Heart left ventricle (tissue), 16 donors: ENCODE measurements at regions not wholly inside any gene's neighbourhood (a gene's known extent, or its start where the extent isn't known, plus 50 kb on each side); places are given as distances from the start of the nearest gene placed in this dataset.

Experiments used
- ATAC-seq, 4 donors: fragments of 200-7000 bp; cut with Tn5 transposase; one replicate each; pipeline ENCODE4 v1.9.1; 2020 to 2022; ENCODE audit warnings: moderate library complexity in 4 of 4, mild to moderate bottlenecking in 3 of 4, moderate number of reproducible peaks in 1 of 4
- DNase-seq, 5 donors: peaks; one replicate each; pipeline ENCODE4 v3.0.0-alpha.2; 2020
- H3K27ac ChIP-seq, 12 donors: fragments of 200-600 bp; sonication (generic) in 4 of 12; one replicate each; pipeline versions ENCODE4 v1.5.0 to v1.8.0; 2016 to 2022; ENCODE audit warnings: mild to moderate bottlenecking in 2 of 12
- H3K27me3 ChIP-seq, 9 donors: fragments of 200-600 bp; sonication (generic) in 2 of 9; one replicate each; pipeline versions ENCODE4 v1.5.1 to v1.8.0; 2016 to 2022; ENCODE audit warnings: mild to moderate bottlenecking in 3 of 9
- H3K36me3 ChIP-seq, 9 donors: fragments of 200-600 bp; sonication (generic) in 2 of 9; one replicate each; pipeline versions ENCODE4 v1.5.0 to v1.8.0; 2018 to 2022; ENCODE audit warnings: mild to moderate bottlenecking in 2 of 9
- H3K4me1 ChIP-seq, 12 donors: fragments of 200-600 bp; sonication (generic) in 4 of 12; one replicate each; pipeline versions ENCODE4 v1.5.0 to v1.8.0; 2016 to 2022; ENCODE audit warnings: mild to moderate bottlenecking in 3 of 12
- H3K4me3 ChIP-seq, 12 donors: fragments of 200-600 bp; sonication (generic) in 4 of 12; one replicate each; pipeline versions ENCODE4 v1.5.0 to v1.8.0; 2017 to 2022; ENCODE audit warnings: mild to moderate bottlenecking in 9 of 12, moderate library complexity in 4 of 12
- H3K9me3 ChIP-seq, 12 donors: fragments of 200-600 bp; sonication (generic) in 4 of 12; one replicate each; pipeline versions ENCODE4 v1.5.0 to v1.8.0; 2016 to 2022; ENCODE audit warnings: mild to moderate bottlenecking in 1 of 12
- POLR2A ChIP-seq, 2 donors: fragments of 450-650 bp; IDR thresholded peaks; one replicate each; pipeline ENCODE4 v1.6.1; 2017; ENCODE audit warnings: antibody characterized with exemption in 2 of 2, mild to moderate bottlenecking in 2 of 2, moderate library complexity in 2 of 2
- WGBS, 4 donors: extraction: QIAGEN DNeasy Blood & Tissue Kit in 2 of 4; methylation state at CpG; one replicate each; pipeline versions ENCODE4 v1.1.5 to v1.1.7; 2013 to 2018; 5-methylcytosine and 5-hydroxymethylcytosine counted together
- intact Hi-C, 10 donors: fragments of 100-400 bp; cut with DNase I; formaldehyde crosslinking; loops; one replicate each; pipeline versions ENCODE4 v1.11.1 to v1.14.2; 2022
- TF ChIP-seq, protein P1 (sequence below), 12 donors: fragments of 200-600 bp; sonication (generic) in 4 of 12; IDR thresholded peaks; one replicate each; pipeline versions ENCODE4 v1.5.0 to v1.8.0; 2018 to 2022; ENCODE audit warnings: antibody characterized with exemption in 12 of 12, mild to moderate bottlenecking in 5 of 12
- donor health status: ischemic (EF 13 %, LVEDD 7.1; RV severe dilation, severe dysfunction).
- donor health status: healthy with polysubstance abuse.
- donor health status: DM: no; HTN: yes; CAD: no.
- donor health status: DM: no; HTN: no; CAD: no.
- donor health status: ischemic (EF 25% LVEDD 6.9; RV normal size, moderate dysfunction).
- donor health status: ischemic (EF 25% LVEDD 5.7; RV mildly dilated, moderate dysfunction).
- donor health status: healthy.
- donor health status: DM: yes; HTN: yes; CAD: no.
- donor health status: ischemic (EF 35%, LVEDD 5.7; RV mildly dilated, moderate dysfunction).
- donor health status: nonischemic (EF 11% LVEDD 7.7; RV severe dilation, severe dysfunction).
- donor health status: DM: yes; HTN: yes; CAD: no.
- donor health status: PGD.
- donor health status: ischemic (EF 29% LVEDD 5.4; RV normal size, mild dysfunction).
- donor health status: nonischemic (EF 23%, LVEDD 6.1; RV moderate dilation, normal function).

DNA sequence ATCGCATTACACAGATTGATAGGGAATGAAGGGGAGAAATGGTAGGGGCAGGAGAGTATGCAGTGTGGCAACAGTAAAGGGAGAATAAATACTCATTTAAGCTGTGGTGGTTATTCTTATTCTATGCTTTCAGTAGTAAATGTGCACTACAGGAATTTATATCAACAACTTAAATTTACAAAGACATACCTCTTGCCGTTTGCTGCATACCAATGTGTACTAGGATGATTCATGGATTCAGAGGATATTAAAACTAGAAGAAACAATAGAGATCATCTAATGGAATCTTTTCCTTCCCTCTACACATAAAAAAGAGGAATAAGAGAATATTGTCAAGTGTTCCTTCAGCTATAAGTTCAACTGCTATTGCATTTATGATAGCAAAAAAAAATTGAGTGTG is 103.3 kb upstream of the RASA1 start:
- Histone ChIP-seq H3K36me3 (no peaks in the 10 kb centered on the region), H3K4me3 (no peak overlapping the region), H3K9me3 (no peaks in the 10 kb centered on the region), H3K27ac (no peak overlapping the region), H3K4me1 (no peaks in the 10 kb centered on the region), H3K27me3 (no peaks in the 10 kb centered on the region)
- DNase-seq (no peak), ATAC-seq (no peak)
- TF ChIP-seq, protein P1, sequence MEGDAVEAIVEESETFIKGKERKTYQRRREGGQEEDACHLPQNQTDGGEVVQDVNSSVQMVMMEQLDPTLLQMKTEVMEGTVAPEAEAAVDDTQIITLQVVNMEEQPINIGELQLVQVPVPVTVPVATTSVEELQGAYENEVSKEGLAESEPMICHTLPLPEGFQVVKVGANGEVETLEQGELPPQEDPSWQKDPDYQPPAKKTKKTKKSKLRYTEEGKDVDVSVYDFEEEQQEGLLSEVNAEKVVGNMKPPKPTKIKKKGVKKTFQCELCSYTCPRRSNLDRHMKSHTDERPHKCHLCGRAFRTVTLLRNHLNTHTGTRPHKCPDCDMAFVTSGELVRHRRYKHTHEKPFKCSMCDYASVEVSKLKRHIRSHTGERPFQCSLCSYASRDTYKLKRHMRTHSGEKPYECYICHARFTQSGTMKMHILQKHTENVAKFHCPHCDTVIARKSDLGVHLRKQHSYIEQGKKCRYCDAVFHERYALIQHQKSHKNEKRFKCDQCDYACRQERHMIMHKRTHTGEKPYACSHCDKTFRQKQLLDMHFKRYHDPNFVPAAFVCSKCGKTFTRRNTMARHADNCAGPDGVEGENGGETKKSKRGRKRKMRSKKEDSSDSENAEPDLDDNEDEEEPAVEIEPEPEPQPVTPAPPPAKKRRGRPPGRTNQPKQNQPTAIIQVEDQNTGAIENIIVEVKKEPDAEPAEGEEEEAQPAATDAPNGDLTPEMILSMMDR (IDR thresholded peaks at IDR 0.05): no peak
- no peak for TF ChIP-seq POLR2A (IDR thresholded peaks at IDR 0.05)
- intact Hi-C loops: no loop called here
- WGBS, 4 donors: 65 to 83% (median 76%) methylated on average over 2 of the region's 2 CpGs

DNA sequence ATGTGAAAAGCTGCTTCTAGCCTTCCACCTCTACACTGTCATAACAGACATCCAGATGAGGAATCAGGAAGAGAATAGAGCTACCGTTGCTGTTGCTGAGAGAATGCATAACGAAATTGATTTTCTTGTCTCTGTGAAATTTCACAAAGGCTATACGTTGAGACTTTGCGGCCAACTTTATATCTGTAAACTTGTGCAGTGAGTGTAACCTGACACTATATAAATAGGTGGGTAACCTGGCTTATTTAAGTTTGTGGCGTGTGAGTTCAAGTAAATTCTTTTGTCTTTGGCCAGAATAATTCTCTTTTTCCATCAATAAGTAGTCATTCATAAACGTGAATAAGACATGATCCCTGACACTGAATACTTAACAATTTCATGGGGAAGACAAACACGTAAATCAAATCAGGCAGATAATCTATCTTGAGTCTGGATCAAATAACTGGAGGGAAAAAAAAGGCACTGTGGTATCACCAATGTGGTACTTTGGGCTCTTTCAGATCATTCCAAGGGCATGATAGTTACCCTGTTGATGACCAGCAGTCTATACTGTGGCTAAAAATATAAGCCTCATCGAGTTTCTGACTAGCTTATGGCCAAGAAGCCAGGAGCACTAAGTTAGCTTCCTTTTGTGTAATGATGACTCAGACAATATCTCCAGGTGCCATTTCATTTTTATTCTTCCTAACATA is 98.2 kb upstream of the RASA1 start:
- Histone ChIP-seq H3K27ac (no peak overlapping the region), H3K27me3 (no peaks in the 10 kb centered on the region), H3K4me1 (no peaks in the 10 kb centered on the region), H3K4me3 (no peak overlapping the region), H3K9me3 (no peaks in the 10 kb centered on the region), H3K36me3 (no peaks in the 10 kb centered on the region)
- no peak for ATAC-seq
- intact Hi-C loops: no loop called here
- TF ChIP-seq, protein P1 (IDR thresholded peaks at IDR 0.05): no peak
- TF ChIP-seq POLR2A (IDR thresholded peaks at IDR 0.05): no peak
- WGBS, 4 donors: 68 to 71% (median 69%) methylated on average over 8 of the region's 8 CpGs
- no peak for DNase-seq

DNA sequence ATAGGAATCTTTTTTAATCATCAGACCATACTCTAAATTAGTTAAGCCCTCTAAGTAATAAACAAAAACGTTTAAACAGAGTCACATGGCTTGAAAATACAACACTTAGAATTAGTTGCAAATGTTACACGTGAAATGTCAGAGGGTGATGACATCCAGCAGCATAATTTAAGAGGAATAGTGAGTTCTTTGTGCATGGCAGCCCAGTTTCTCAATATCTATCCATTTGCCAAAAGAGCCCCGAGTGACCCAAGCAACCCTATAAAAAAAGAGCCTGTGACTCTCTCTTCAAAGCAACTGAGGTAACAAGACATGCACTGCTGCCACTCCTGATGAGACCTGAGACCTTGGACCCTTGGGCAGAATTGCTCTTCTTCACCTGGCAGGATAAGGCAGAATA is 96.9 kb upstream of the RASA1 start:
- DNase-seq (no peak), ATAC-seq (no peak)
- TF ChIP-seq, protein P1 (IDR thresholded peaks at IDR 0.05): no peak
- Histone ChIP-seq H3K27ac (no peak overlapping the region), H3K9me3 (no peaks in the 10 kb centered on the region), H3K27me3 (no peaks in the 10 kb centered on the region), H3K4me1 (no peaks in the 10 kb centered on the region), H3K36me3 (no peaks in the 10 kb centered on the region), H3K4me3 (no peak overlapping the region)
- intact Hi-C loops: no loop called here
- 64 to 73% (median 69%) methylated on average over 3 of the region's 3 CpGs for WGBS, 4 donors

GRCh38 chr5:87182649-87183048 is 85.0 kb upstream of the RASA1 start:
- Histone ChIP-seq H3K4me3 (no peak overlapping the region), H3K9me3 (no peaks in the 10 kb centered on the region), H3K36me3 (no peaks in the 10 kb centered on the region), H3K4me1 (no peaks in the 10 kb centered on the region), H3K27ac (no peak overlapping the region), H3K27me3 (no peaks in the 10 kb centered on the region)
- 59 to 69% (median 64%) methylated on average over 4 of the region's 4 CpGs for WGBS, 4 donors
- intact Hi-C loops: no loop called here
- ATAC-seq (no peak), DNase-seq (no peak)
- TF ChIP-seq, protein P1 (IDR thresholded peaks at IDR 0.05): no peak
- no peak for TF ChIP-seq POLR2A (IDR thresholded peaks at IDR 0.05)
